ENCODE measurements at regions not wholly inside any gene's neighbourhood (a gene's known extent, or its start where the extent isn't known, plus 50 kb on each side); places are given as distances from the start of the nearest gene placed in this dataset.

DNA sequence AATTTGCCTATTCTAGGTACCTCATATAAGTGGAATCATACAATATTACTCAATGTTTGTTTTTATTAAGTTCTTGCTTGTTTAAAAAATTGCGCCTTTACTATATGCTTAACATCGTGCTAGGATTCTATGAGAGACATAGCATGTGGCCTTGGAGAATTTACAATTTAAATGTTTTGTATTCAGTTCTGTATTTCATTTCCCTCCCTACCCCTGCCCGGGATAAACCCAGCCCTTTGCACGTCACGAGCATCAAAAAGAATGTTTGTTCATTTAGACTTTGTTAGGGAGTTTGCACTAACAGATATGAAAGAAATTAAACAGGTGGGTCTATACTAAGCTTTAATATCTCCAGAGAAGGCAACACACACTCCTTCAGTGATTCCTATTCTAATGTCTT lies 75.7 kb downstream of the C18orf54 start:
- Mint-ChIP-seq H3K27me3 (ENCODE audit: unreplicated experiment) (no peaks in the 10 kb centered on the region), H3K4me1 (ENCODE audit: unreplicated experiment) (peaks cover 5% of the 10 kb centered on the region), H3K27ac (ENCODE audit: unreplicated experiment) (no peak overlapping the region), H3K36me3 (ENCODE audit: low read depth, unreplicated experiment) (no peaks in the 10 kb centered on the region), H3K9me3 (ENCODE audit: unreplicated experiment) (no peaks in the 10 kb centered on the region), H3K4me3 (ENCODE audit: unreplicated experiment) (no peak overlapping the region)
- DNase-seq (ENCODE audit: low spot score): no peak
- TF ChIP-seq, protein P1, sequence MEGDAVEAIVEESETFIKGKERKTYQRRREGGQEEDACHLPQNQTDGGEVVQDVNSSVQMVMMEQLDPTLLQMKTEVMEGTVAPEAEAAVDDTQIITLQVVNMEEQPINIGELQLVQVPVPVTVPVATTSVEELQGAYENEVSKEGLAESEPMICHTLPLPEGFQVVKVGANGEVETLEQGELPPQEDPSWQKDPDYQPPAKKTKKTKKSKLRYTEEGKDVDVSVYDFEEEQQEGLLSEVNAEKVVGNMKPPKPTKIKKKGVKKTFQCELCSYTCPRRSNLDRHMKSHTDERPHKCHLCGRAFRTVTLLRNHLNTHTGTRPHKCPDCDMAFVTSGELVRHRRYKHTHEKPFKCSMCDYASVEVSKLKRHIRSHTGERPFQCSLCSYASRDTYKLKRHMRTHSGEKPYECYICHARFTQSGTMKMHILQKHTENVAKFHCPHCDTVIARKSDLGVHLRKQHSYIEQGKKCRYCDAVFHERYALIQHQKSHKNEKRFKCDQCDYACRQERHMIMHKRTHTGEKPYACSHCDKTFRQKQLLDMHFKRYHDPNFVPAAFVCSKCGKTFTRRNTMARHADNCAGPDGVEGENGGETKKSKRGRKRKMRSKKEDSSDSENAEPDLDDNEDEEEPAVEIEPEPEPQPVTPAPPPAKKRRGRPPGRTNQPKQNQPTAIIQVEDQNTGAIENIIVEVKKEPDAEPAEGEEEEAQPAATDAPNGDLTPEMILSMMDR (IDR thresholded peaks at IDR 0.05; ENCODE audit: unreplicated experiment): no peak

DNA sequence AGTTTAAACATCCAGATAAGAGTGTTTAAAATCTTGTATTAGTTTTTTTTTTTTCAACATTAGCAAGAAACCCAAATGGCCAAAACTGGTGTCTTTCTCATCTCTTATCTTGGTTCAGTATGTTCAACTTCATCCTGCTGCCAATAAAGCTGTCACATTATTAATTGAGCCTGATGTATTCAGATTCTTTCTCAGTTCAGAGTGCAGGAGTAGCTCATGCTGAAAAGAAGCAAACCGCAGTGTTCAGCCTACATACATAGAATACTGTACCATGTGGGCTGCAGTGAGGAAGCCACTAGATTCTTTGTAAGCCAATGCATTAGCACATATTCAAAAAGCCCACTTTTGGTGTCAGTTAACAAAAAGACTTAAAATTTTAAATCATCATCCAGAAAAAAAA lies 76.2 kb downstream of the C18orf54 start:
- H3K9me3 Mint-ChIP-seq (ENCODE audit: unreplicated experiment): no peaks in the 10 kb centered on the region
- peaks cover 5% of the 10 kb centered on the region for H3K4me1 Mint-ChIP-seq (ENCODE audit: unreplicated experiment)
- H3K36me3 Mint-ChIP-seq (ENCODE audit: low read depth, unreplicated experiment): no peaks in the 10 kb centered on the region
- TF ChIP-seq, protein P1 (IDR thresholded peaks at IDR 0.05; ENCODE audit: unreplicated experiment): no peak
- H3K27me3 Mint-ChIP-seq (ENCODE audit: unreplicated experiment): no peaks in the 10 kb centered on the region
- no peak for DNase-seq (ENCODE audit: low spot score)
- H3K4me3 Mint-ChIP-seq (ENCODE audit: unreplicated experiment): no peak overlapping the region
- no peak overlapping the region for H3K27ac Mint-ChIP-seq (ENCODE audit: unreplicated experiment)

DNA sequence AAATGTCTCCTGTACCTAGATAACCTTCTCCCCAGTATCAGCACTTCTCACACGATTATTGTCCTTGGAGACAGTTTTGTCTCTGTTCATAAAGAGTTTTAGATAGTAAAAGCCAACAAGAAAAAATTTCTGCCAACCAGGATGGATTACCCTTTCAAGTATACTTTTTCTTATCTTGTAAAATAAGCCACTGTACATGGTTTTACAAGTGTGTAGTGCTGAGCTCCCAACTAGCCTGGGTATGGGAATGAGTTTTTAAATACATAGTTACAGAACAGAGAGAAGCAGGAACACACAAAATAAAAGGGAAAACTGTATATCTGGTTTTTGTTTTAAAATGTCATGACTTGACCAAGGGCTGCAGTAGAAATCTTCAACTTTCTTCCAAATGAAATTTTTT lies 76.7 kb downstream of the C18orf54 start:
- Mint-ChIP-seq H3K27me3 (ENCODE audit: unreplicated experiment) (no peaks in the 10 kb centered on the region), H3K4me1 (ENCODE audit: unreplicated experiment) (peaks cover 5% of the 10 kb centered on the region), H3K27ac (ENCODE audit: unreplicated experiment) (no peak overlapping the region), H3K9me3 (ENCODE audit: unreplicated experiment) (no peaks in the 10 kb centered on the region), H3K36me3 (ENCODE audit: low read depth, unreplicated experiment) (no peaks in the 10 kb centered on the region), H3K4me3 (ENCODE audit: unreplicated experiment) (no peak overlapping the region)
- no peak for DNase-seq (ENCODE audit: low spot score)
- TF ChIP-seq, protein P1 (IDR thresholded peaks at IDR 0.05; ENCODE audit: unreplicated experiment): no peak

DNA sequence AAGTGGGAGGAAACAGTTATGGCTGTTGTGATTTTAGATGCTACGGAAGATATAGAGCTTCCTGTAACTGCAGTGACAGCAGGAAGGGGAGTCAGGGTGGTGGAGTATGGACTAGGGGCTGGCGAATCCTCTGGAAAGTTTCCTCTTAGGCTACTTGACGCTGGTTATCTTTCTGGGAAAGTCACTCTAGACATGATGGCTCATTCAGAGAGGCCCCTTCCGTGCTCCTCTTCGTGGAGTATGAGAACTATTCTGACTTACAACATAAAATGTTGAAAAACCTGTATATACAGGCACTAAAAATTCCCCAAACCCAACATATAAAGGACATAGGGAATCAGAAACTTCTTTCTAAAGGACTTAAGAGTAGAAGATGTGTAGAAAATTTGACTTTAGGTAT lies 78.8 kb downstream of the C18orf54 start:
- Mint-ChIP-seq H3K4me1 (ENCODE audit: unreplicated experiment) (peaks cover 5% of the 10 kb centered on the region), H3K36me3 (ENCODE audit: low read depth, unreplicated experiment) (no peaks in the 10 kb centered on the region), H3K4me3 (ENCODE audit: unreplicated experiment) (no peak overlapping the region), H3K9me3 (ENCODE audit: unreplicated experiment) (no peaks in the 10 kb centered on the region), H3K27ac (ENCODE audit: unreplicated experiment) (no peak overlapping the region), H3K27me3 (ENCODE audit: unreplicated experiment) (no peaks in the 10 kb centered on the region)
- no peak for DNase-seq (ENCODE audit: low spot score)
- TF ChIP-seq, protein P1 (IDR thresholded peaks at IDR 0.05; ENCODE audit: unreplicated experiment): no peak

DNA sequence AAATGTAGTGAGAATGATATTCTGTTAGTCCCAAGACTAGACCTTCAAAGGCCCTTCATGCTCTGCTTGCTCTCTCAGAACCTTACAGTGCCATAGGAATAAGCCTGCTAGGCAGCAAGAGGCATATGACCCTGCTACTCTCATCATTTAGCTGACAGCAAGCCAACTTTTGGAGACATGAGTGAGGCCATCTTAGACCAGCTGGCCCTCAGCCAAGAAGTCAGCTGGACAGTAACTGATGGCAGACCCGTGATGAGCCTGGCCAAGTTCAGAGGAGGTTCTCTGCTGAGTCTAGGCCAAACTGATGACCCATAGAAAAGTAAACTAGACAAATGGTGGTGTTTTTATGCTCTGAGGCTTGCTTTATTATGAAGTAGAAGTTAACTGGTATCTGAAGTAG lies 82.6 kb downstream of the C18orf54 start:
- no peaks in the 10 kb centered on the region for H3K36me3 Mint-ChIP-seq (ENCODE audit: low read depth, unreplicated experiment)

More for the DNA sequence above, 82.6 kb downstream of the C18orf54 start:
- H3K9me3 Mint-ChIP-seq (ENCODE audit: unreplicated experiment): no peaks in the 10 kb centered on the region
- TF ChIP-seq, protein P1 (IDR thresholded peaks at IDR 0.05; ENCODE audit: unreplicated experiment): no peak
- no peak overlapping the region for H3K4me3 Mint-ChIP-seq (ENCODE audit: unreplicated experiment)
- DNase-seq (ENCODE audit: low spot score): no peak
- H3K4me1 Mint-ChIP-seq (ENCODE audit: unreplicated experiment): peaks cover 14% of the 10 kb centered on the region
- H3K27ac Mint-ChIP-seq (ENCODE audit: unreplicated experiment): no peak overlapping the region
- no peaks in the 10 kb centered on the region for H3K27me3 Mint-ChIP-seq (ENCODE audit: unreplicated experiment)
